Heart left ventricle (tissue), 13 donors: ENCODE measurements at regions not wholly inside any gene's neighbourhood (a gene's known extent, or its start where the extent isn't known, plus 50 kb on each side); places are given as distances from the start of the nearest gene placed in this dataset.
A peak's percentile ranks its signal among the peaks of the same experiment; 100 is the strongest.

Source experiments
- POLR2A ChIP-seq, 2 donors: fragments of 450-650 bp; IDR thresholded peaks; one replicate each; pipeline ENCODE4 v1.6.1; 2017; ENCODE audit warnings: antibody characterized with exemption in 2 of 2, mild to moderate bottlenecking in 2 of 2, moderate library complexity in 2 of 2
- TF ChIP-seq, protein P1 (sequence below), 12 donors: fragments of 200-600 bp; sonication (generic) in 4 of 12; IDR thresholded peaks; one replicate each; pipeline versions ENCODE4 v1.5.0 to v1.8.0; 2018 to 2022; ENCODE audit warnings: antibody characterized with exemption in 12 of 12, mild to moderate bottlenecking in 5 of 12
- donor health status: ischemic (EF 13 %, LVEDD 7.1; RV severe dilation, severe dysfunction).
- donor health status: DM: no; HTN: yes; CAD: no.
- donor health status: DM: no; HTN: no; CAD: no.
- donor health status: ischemic (EF 25% LVEDD 6.9; RV normal size, moderate dysfunction).
- donor health status: ischemic (EF 25% LVEDD 5.7; RV mildly dilated, moderate dysfunction).
- donor health status: ischemic (EF 35%, LVEDD 5.7; RV mildly dilated, moderate dysfunction).
- donor health status: nonischemic (EF 11% LVEDD 7.7; RV severe dilation, severe dysfunction).
- donor health status: DM: yes; HTN: yes; CAD: no.
- donor health status: PGD.
- donor health status: ischemic (EF 29% LVEDD 5.4; RV normal size, mild dysfunction).
- donor health status: nonischemic (EF 23%, LVEDD 6.1; RV moderate dilation, normal function).

DNA sequence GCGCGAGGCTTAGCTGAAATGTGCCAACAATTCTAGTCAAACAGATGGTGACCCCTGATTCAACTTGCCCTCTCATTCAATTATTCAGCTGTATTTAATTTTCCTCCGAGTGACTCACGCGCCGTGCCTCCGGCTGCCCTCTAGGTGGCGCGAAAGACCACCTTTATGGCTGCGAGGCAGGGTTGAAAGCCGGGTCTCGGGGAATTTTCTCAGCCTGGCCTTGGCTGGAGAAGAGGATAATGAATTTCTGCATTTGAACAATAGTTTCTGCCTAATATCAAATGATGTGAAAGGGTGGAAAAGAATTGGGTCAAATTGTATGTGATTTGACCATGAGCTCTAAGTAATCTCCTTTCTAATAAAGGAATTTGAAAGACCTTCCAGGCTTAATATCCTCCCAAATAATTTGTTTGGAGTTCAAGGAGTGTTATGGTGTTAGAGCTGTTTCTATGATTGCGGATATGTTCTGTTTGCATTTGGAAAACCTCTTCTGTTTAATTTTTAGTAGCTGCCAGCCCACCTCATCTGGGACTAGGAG is 310.9 kb downstream of the ZNF536 start:
- TF ChIP-seq, protein P1, sequence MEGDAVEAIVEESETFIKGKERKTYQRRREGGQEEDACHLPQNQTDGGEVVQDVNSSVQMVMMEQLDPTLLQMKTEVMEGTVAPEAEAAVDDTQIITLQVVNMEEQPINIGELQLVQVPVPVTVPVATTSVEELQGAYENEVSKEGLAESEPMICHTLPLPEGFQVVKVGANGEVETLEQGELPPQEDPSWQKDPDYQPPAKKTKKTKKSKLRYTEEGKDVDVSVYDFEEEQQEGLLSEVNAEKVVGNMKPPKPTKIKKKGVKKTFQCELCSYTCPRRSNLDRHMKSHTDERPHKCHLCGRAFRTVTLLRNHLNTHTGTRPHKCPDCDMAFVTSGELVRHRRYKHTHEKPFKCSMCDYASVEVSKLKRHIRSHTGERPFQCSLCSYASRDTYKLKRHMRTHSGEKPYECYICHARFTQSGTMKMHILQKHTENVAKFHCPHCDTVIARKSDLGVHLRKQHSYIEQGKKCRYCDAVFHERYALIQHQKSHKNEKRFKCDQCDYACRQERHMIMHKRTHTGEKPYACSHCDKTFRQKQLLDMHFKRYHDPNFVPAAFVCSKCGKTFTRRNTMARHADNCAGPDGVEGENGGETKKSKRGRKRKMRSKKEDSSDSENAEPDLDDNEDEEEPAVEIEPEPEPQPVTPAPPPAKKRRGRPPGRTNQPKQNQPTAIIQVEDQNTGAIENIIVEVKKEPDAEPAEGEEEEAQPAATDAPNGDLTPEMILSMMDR (IDR thresholded peaks at IDR 0.05): peak; percentile 85 to 96 (median 90)
- TF ChIP-seq POLR2A (IDR thresholded peaks at IDR 0.05): no peak
